DMS153 (cell line): ENCODE measurements at regions not wholly inside any gene's neighbourhood (a gene's known extent, or its start where the extent isn't known, plus 50 kb on each side); places are given as distances from the start of the nearest gene placed in this dataset.
"Not testable (repeated sequence)": the region's sequence is repeated elsewhere in the genome, so short reads cannot be mapped to it uniquely, and the experiment has no call there.

Experiments
- DNase-seq: peaks from one replicate; lab custom pipeline; 2025; lab: John Stamatoyannopoulos, UW

DNA sequence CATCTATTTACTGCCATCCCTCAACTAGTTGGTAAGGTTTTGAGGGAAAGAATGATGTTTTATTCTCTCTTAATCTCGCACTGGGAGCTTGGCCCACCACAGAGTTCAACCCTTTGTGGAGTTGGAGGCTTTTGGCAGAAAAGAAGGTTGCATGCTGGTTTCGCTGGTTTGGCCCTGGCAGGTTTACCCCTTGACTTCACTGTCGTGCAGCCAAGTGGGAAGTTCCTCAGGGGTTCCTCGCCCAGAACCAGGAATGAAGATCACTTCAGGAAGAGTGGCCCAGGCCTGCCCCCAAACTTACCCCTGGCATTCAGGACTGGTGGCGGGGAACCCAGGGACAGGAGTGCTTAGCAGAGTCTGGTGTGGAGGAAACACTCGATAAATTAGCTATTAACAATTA lies 103.1 kb upstream of the LYZL2 start:
- DNase-seq: no peak

GRCh38 chr10:30731963-30732362 lies 102.4 kb upstream of the LYZL2 start:
- DNase-seq: no peak

- no peak for DNase-seq
Measured at GRCh38 chr10:30730306-30730705, 100.8 kb upstream of the LYZL2 start.

- DNase-seq: no peak
Measured at GRCh38 chr10:30728766-30729165, 99.2 kb upstream of the LYZL2 start.

- DNase-seq: no peak
Measured at GRCh38 chr10:30728127-30728526, 98.6 kb upstream of the LYZL2 start.

DNA sequence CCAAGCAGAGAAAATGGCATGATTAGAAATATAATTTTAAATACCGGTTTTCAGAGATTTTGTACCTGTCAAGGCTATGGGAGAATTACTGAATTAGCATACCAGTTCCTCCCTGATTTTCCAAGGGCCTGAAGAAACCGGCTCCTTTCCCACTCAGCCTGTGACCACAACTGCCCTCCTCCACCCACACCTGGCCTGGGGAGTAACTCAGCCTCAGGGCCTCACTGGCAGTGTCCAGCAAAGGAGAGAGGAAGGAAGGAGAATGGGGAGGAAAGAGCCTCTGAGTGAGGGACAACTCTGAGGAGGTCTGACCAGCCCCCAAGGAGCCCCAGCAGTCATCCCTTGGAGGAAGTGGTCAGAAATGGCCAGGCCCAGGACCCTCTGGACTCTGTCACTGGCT lies 98.0 kb upstream of the LYZL2 start:
- DNase-seq: no peak

- peak; percentile 14 for DNase-seq
Measured at GRCh38 chr10:30726783-30727414, 97.3 kb upstream of the LYZL2 start.

DNA sequence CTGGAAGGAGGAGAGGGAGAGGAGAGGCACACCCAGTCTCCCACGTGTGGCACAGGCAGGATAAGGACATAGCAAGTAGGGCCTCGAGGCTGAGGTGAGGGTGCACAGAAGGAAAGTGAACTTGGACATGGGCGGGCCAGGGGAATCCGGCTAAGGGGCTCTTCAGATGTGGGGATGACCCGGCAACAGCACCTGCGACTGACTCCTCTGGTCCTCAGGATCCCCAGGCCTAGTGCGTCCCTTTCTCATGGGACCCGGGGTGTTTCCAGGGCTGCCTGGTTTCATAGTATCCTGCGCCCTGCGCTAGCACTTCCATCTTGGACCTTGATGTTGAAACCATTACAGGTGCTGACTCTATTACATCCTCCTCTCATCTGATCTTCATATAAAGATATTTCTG lies 96.1 kb upstream of the LYZL2 start:
- no peak for DNase-seq

DNA sequence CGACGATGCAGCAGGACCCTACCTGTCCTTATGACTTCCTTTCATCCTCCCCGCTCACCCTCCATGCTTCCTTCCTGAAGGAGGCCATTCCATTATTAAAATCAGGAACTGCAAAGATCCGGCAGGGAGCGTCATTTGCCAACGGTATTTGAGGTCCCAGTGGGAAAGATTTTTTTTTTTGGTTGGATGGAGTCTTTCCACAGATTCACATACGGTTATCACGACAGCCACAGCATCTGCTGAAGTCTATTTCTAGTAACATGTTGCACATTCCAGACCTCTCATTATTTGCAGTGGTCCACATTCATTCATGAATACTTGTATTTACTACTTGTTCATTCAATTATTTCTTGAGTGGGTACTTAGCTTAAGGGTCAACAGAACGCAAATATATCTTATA lies 94.7 kb upstream of the LYZL2 start:
- DNase-seq: no peak

DNA sequence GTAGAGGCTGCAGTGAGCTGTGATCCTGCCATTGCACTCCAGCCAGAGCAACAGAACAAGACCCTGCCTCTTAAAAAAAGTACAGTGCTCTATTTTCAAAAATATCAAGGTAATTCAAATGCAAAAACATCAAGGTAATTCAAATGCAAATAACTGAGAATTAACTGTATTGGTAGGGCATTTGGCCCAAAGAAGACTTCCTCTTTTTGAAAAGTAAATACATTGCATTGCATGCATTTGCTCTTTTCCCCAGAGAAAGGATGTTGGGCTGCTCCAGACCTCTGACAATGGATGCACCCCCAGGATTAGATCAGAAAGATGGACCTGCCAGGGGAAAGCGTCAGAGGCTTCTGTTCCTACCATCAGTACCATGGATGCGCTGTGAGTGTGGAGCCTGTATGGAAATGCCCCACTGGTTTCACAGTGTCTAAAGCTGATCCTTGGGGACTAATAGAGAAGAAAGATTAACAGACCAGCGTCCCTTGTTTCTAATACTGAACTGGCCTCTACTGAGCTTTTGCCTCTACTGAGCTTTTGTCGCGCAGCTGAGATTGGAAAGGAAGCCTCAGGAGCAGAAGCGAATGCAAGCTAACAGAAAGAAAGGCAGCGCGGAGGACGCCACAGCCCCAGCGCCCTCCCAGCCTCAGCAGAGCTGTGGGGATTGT lies 93.5 kb upstream of the LYZL2 start:
- DNase-seq: no peak

DNA sequence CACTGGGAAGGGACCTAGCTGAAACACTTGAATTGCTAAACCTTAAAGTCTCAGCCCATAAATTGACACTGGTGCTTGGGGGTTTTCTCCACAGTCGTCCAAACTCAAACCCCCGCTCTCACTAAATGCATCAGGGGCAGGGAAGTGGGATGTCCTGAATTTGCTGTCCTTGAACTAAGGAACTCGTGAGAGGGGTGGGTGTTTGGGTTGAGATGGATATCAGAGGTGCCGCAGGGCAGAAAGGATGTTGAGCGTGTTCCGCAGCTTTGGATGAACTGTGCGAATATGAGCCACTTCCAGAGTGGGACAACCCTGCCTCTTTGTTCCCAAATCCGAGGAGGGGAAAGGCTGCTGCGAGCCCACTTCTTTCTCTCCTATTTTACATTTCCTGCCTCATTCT lies 90.3 kb upstream of the LYZL2 start:
- DNase-seq: no peak

- no peak for DNase-seq
Measured at GRCh38 chr10:30709700-30710358, 80.3 kb upstream of the LYZL2 start.

DNA sequence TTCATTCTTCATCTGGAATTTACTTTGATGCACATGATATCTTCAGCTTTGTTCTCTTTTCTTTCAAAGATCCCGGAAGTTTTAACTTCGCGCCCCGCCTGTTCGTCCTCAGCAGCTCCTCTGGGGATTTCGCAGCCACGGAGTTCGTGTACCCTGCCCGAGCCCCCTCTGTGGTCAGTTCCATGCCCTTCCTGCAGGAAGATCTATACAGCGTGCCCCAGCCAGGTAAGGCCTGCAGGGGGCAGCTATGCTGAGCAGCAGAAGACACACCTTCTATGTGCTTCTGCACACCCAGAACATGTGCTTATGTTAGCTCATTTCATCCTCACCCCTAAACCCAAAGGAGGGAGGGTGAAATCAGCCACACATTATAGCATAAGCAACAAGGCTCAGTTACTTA lies 79.7 kb upstream of the LYZL2 start:
- no peak for DNase-seq

DNA sequence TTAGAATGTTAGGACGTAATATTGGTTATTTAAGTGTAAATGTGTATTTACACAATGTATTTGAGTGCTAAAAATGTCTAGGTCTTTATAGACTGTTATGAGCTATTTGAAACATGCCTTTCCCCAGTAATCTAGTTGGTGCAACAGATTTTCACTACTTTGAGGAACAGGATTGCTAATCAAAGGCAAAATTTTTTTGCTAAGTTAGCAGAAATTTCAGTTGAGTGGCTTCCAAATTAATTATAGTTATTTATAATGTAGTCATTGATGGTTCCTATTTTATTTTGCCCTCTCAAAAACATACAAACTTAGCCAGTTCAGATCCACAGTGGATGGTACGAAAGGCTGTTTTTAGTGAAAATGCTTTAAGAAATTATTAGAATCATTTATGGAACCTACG lies 78.7 kb upstream of the LYZL2 start:
- DNase-seq: no peak

GRCh38 chr10:30706189-30706588 lies 76.6 kb upstream of the LYZL2 start:
- not testable (repeated sequence) for DNase-seq

- DNase-seq: no peak
Measured at GRCh38 chr10:30705625-30706149, 76.1 kb upstream of the LYZL2 start.

DNA sequence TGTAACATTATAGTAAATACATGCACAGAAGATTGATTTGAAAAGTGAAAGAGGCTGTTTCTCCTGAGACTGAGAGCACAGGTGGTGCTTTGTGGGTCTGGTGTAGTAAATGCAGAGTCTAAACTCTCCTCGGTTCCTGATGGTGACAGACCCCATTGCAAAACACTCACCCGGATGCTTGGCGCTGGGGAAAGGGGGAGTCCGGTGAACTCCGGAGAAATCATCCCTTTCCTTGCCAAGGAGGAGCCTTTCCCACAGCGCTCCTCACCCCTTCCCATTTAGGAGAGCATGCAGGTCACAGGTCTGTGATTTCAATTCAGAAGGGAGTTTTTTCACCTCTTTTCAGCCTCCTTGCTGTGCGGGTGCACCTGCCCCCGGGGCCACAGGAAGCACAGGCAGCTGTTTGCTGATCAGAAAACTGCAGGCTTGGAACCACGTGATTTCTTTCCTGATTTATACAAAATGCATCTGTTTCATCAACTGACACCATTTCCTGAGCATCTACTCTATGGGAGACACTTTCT lies 75.6 kb upstream of the LYZL2 start:
- no peak for DNase-seq

DNA sequence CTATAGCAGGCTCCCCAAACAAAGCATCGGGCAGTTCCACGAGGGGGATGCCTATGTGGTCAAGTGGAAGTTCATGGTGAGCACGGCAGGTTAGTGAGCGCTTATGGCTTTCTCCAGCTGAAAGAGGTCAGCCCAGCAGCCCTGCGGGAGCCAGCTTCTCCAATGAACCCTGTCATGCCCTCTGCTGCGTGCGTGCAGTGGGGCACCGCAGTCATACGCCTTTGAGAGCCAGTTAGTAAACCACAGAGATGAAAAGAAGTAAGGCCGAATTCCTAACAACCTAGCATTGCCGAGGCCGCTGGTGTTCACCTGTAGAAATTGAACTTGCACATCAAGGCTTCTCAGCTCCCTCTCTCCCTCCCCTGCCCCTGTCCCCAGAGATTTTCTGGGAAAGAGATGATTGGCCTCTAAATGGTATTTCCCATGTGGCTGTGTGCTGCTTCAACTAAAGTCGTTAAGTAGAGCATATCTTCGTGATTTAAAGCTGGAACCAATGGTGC lies 75.1 kb upstream of the LYZL2 start:
- not testable (repeated sequence) for DNase-seq

- DNase-seq: no peak
Measured at GRCh38 chr10:30704026-30704600, 74.6 kb upstream of the LYZL2 start.

GRCh38 chr10:30703446-30703845 lies 73.9 kb upstream of the LYZL2 start:
- not testable (repeated sequence) for DNase-seq

DNA sequence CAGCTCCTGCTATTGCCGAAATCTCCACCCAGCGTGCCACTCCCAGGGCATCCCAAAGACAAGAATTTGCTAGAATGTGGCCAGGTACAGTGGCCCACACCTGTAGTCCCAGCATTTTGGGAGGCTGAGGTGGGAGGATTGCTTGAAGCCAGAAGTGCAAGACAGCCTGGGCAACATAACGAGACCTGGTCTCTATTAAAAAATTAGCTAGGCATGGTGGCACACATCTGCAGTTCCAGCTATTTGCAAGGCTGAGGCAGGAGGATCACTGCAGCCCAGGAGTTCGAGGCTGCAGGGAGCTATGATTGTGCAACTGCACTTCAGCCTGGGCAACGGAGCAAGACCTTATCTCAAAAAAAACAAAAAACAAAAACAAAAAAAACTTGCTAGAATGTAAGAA lies 73.3 kb upstream of the LYZL2 start:
- DNase-seq: no peak

- no peak for DNase-seq
Measured at GRCh38 chr10:30701451-30702173, 72.1 kb upstream of the LYZL2 start.
